ENCODE measurements at regions not wholly inside any gene's neighbourhood (a gene's known extent, or its start where the extent isn't known, plus 50 kb on each side); places are given as distances from the start of the nearest gene placed in this dataset.

GRCh38 chr9:78678877-78679276 is 382.0 kb downstream of the PSAT1 start:
- intact Hi-C loops (cut with DNase I) = no loop called here
- no peaks in the 10 kb centered on the region for H3K36me3 ChIP-seq
- H3K4me1 ChIP-seq = no peaks in the 10 kb centered on the region
- H3K4me3 ChIP-seq = no peak overlapping the region
- DNase-seq = no peak
- H3K9me3 ChIP-seq = no peaks in the 10 kb centered on the region
- TF ChIP-seq, protein P1, sequence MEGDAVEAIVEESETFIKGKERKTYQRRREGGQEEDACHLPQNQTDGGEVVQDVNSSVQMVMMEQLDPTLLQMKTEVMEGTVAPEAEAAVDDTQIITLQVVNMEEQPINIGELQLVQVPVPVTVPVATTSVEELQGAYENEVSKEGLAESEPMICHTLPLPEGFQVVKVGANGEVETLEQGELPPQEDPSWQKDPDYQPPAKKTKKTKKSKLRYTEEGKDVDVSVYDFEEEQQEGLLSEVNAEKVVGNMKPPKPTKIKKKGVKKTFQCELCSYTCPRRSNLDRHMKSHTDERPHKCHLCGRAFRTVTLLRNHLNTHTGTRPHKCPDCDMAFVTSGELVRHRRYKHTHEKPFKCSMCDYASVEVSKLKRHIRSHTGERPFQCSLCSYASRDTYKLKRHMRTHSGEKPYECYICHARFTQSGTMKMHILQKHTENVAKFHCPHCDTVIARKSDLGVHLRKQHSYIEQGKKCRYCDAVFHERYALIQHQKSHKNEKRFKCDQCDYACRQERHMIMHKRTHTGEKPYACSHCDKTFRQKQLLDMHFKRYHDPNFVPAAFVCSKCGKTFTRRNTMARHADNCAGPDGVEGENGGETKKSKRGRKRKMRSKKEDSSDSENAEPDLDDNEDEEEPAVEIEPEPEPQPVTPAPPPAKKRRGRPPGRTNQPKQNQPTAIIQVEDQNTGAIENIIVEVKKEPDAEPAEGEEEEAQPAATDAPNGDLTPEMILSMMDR (IDR thresholded peaks at IDR 0.05) = no peak
- H3K27ac ChIP-seq = no peak overlapping the region
- no peaks in the 10 kb centered on the region for H3K27me3 ChIP-seq
- ATAC-seq = no peak

DNA sequence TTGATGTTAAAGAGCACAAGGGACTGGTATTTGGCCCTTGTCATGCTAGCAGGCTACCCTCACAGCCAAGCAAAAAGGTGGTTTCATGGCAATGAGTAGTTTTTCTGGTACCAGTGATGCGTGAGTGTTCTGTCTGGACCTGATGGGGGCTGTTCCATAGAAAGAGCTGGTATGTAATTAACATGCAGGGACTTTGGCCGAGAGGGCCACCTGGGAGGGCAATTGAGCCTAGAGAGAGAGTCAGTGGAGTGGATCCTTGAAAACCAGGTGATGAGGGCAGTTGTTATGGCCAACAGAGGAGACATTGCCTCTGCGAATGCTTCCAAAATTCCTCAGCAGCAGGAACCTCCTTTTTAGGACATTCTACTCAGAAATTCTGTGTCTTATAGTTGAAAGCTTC is 383.3 kb downstream of the PSAT1 start:
- DNase-seq (no peak), ATAC-seq (no peak)
- no peaks in the 10 kb centered on the region for H3K27me3 ChIP-seq
- no peaks in the 10 kb centered on the region for H3K9me3 ChIP-seq
- TF ChIP-seq, protein P1 (IDR thresholded peaks at IDR 0.05) = no peak
- H3K4me1 ChIP-seq = no peaks in the 10 kb centered on the region
- no peak overlapping the region for H3K4me3 ChIP-seq
- H3K27ac ChIP-seq = no peak overlapping the region
- H3K36me3 ChIP-seq = no peaks in the 10 kb centered on the region
- intact Hi-C loops (cut with DNase I) = no loop called here

- DNase-seq = no peak
- Histone ChIP-seq H3K4me3 (no peak overlapping the region), H3K27ac (no peak overlapping the region), H3K9me3 (no peaks in the 10 kb centered on the region), H3K36me3 (no peaks in the 10 kb centered on the region), H3K4me1 (no peaks in the 10 kb centered on the region), H3K27me3 (no peaks in the 10 kb centered on the region)
- TF ChIP-seq, protein P1 (IDR thresholded peaks at IDR 0.05) = no peak
- intact Hi-C loops (cut with DNase I) = no loop called here
- no peak for ATAC-seq
Observed at GRCh38 chr9:78682216-78682615, 385.3 kb downstream of the PSAT1 start.

GRCh38 chr9:78685471-78685870 is 388.5 kb downstream of the PSAT1 start:
- H3K27ac ChIP-seq = no peak overlapping the region
- no peak for ATAC-seq
- no peaks in the 10 kb centered on the region for H3K27me3 ChIP-seq
- TF ChIP-seq, protein P1 (IDR thresholded peaks at IDR 0.05) = no peak
- no peaks in the 10 kb centered on the region for H3K4me1 ChIP-seq
- H3K36me3 ChIP-seq = no peaks in the 10 kb centered on the region
- DNase-seq = no peak
- intact Hi-C loops (cut with DNase I) = no loop called here
- no peaks in the 10 kb centered on the region for H3K9me3 ChIP-seq
- no peak overlapping the region for H3K4me3 ChIP-seq

GRCh38 chr9:78688796-78689195 is 391.9 kb downstream of the PSAT1 start:
- no peak for DNase-seq
- Histone ChIP-seq H3K36me3 (no peaks in the 10 kb centered on the region), H3K27ac (no peak overlapping the region), H3K4me1 (no peaks in the 10 kb centered on the region), H3K27me3 (no peaks in the 10 kb centered on the region), H3K4me3 (no peak overlapping the region), H3K9me3 (no peaks in the 10 kb centered on the region)
- intact Hi-C loops (cut with DNase I) = no loop called here
- ATAC-seq = no peak
- TF ChIP-seq, protein P1 (IDR thresholded peaks at IDR 0.05) = no peak

GRCh38 chr9:78691542-78691941 is 394.6 kb downstream of the PSAT1 start:
- TF ChIP-seq, protein P1 (IDR thresholded peaks at IDR 0.05) = no peak
- Histone ChIP-seq H3K4me1 (no peaks in the 10 kb centered on the region), H3K36me3 (no peaks in the 10 kb centered on the region), H3K4me3 (no peak overlapping the region), H3K9me3 (no peaks in the 10 kb centered on the region), H3K27me3 (no peaks in the 10 kb centered on the region), H3K27ac (no peak overlapping the region)
- ATAC-seq (no peak), DNase-seq (no peak)
- intact Hi-C loops (cut with DNase I) = no loop called here

Data from upper lobe of right lung (tissue), 1 donor.